Neural cell (in vitro differentiated cells): ENCODE measurements at regions not wholly inside any gene's neighbourhood (a gene's known extent, or its start where the extent isn't known, plus 50 kb on each side); places are given as distances from the start of the nearest gene placed in this dataset.

Experiments
- EP300 ChIP-seq: fragments of 450-650 bp; conservative IDR thresholded peaks from 2 replicates; pipeline ENCODE4 v1.6.1; 2014; ENCODE audit warnings: antibody characterized with exemption, mild to moderate bottlenecking, moderate library complexity; ENCODE audit not compliant: poor library complexity, severe bottlenecking
- EZH2 ChIP-seq: fragments of 200-600, 300-800 bp; shearing (Covaris generic), sonication (generic); IDR thresholded peaks from 2 replicates; pipeline ENCODE4 v1.6.1; 2014; ENCODE audit warnings: antibody characterized with exemption, low read length, borderline replicate concordance, mild to moderate bottlenecking; ENCODE audit not compliant: insufficient read depth, poor library complexity, severe bottlenecking
- POLR2AphosphoS5 ChIP-seq: IDR thresholded peaks from 2 replicates; pipeline ENCODE4 v1.6.1; 2012
- RAD21 ChIP-seq: fragments of 450-650 bp; conservative IDR thresholded peaks from 2 replicates; pipeline ENCODE4 v1.6.1; 2014; ENCODE audit warnings: antibody characterized with exemption, mild to moderate bottlenecking, moderate library complexity
- REST ChIP-seq: IDR thresholded peaks from 2 replicates; pipeline ENCODE4 v1.6.1; 2012; ENCODE audit warnings: borderline replicate concordance
- TAF1 ChIP-seq: IDR thresholded peaks from 2 replicates; pipeline ENCODE4 v1.6.1; 2012; ENCODE audit warnings: low read depth
- TF ChIP-seq, protein P1 (sequence below): fragments of 450-650 bp; IDR thresholded peaks from 2 replicates; pipeline ENCODE4 v1.5.1; 2014; ENCODE audit warnings: antibody characterized with exemption, mild to moderate bottlenecking, moderate library complexity; ENCODE audit not compliant: poor library complexity, severe bottlenecking

GRCh38 chr1:173280899-173281660 is 73.9 kb upstream of the TNFSF4 start:
- TF ChIP-seq, protein P1, sequence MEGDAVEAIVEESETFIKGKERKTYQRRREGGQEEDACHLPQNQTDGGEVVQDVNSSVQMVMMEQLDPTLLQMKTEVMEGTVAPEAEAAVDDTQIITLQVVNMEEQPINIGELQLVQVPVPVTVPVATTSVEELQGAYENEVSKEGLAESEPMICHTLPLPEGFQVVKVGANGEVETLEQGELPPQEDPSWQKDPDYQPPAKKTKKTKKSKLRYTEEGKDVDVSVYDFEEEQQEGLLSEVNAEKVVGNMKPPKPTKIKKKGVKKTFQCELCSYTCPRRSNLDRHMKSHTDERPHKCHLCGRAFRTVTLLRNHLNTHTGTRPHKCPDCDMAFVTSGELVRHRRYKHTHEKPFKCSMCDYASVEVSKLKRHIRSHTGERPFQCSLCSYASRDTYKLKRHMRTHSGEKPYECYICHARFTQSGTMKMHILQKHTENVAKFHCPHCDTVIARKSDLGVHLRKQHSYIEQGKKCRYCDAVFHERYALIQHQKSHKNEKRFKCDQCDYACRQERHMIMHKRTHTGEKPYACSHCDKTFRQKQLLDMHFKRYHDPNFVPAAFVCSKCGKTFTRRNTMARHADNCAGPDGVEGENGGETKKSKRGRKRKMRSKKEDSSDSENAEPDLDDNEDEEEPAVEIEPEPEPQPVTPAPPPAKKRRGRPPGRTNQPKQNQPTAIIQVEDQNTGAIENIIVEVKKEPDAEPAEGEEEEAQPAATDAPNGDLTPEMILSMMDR: no peak
- TF ChIP-seq REST: no peak
- TF ChIP-seq EZH2: no peak
- no peak for TF ChIP-seq EP300
- TF ChIP-seq RAD21: no peak
- no peak for TF ChIP-seq TAF1
- TF ChIP-seq POLR2AphosphoS5: no peak
